Esophagus muscularis mucosa (tissue), 3 donors: ENCODE measurements at regions not wholly inside any gene's neighbourhood (a gene's known extent, or its start where the extent isn't known, plus 50 kb on each side); places are given as distances from the start of the nearest gene placed in this dataset.

ENCODE experiments used
- POLR2A ChIP-seq: fragments of 450-650 bp; IDR thresholded peaks from one replicate; pipeline ENCODE4 v1.6.1; 2017; ENCODE audit warnings: antibody characterized with exemption, moderate library complexity, mild to moderate bottlenecking, low read depth
- TF ChIP-seq, protein P1 (sequence below), 3 experiments: fragments of 200-600 bp in 2 of 3; fragments of 450-650 bp in 1 of 3; sonication (generic) in 2 of 3; IDR thresholded peaks; one replicate each; pipeline ENCODE4 v1.5.1; 2017 to 2019; ENCODE audit warnings: antibody characterized with exemption in 3 of 3, mild to moderate bottlenecking in 2 of 3, moderate library complexity in 1 of 3

DNA sequence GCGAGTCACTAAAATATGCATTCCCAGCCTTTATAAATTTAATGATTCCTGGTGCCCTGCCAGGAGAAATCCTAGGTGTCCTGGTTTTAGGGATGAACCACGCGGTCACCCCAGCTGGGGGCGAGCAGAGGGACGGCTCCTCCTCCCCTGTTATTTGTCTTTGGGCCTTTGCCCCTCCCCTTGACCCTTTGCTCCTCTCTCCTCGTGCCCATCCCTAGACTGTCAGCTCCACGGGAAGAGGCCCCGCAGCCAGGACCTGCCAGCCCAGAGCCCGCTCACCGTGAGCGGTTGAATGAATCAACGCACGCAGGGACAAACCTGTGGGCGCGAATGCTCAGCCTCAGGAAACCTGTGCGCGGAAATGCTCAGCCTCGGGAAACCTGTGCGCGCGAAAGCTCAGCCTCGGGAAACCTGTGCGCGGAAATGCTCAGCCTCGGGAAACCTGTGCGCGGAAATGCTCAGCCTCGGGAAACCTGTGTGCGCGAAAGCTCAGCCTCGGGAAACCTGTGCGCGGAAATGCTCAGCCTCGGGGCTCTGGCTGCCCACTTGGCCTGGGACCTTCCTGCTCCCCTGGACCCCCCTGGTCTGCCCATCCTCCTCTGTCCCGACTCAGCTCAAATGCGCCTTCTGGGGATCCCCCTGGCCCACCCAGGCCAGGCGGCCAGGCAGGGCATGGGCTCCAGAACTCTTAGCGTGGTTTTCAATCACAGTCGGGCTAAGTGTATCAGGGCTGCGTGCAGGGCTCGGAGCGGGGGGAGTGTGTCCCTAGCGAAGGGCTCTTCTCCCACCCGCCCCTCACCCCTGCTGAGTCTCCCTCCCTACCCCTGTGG, 140.5 kb upstream of the COL5A1 start:
- TF ChIP-seq, protein P1, sequence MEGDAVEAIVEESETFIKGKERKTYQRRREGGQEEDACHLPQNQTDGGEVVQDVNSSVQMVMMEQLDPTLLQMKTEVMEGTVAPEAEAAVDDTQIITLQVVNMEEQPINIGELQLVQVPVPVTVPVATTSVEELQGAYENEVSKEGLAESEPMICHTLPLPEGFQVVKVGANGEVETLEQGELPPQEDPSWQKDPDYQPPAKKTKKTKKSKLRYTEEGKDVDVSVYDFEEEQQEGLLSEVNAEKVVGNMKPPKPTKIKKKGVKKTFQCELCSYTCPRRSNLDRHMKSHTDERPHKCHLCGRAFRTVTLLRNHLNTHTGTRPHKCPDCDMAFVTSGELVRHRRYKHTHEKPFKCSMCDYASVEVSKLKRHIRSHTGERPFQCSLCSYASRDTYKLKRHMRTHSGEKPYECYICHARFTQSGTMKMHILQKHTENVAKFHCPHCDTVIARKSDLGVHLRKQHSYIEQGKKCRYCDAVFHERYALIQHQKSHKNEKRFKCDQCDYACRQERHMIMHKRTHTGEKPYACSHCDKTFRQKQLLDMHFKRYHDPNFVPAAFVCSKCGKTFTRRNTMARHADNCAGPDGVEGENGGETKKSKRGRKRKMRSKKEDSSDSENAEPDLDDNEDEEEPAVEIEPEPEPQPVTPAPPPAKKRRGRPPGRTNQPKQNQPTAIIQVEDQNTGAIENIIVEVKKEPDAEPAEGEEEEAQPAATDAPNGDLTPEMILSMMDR (IDR thresholded peaks at IDR 0.05): no peak
- TF ChIP-seq POLR2A: no peak
